Left ventricle myocardium inferior (tissue), 1 donor: ENCODE measurements at regions not wholly inside any gene's neighbourhood (a gene's known extent, or its start where the extent isn't known, plus 50 kb on each side); places are given as distances from the start of the nearest gene placed in this dataset.

Source experiments
- DNase-seq: peaks from one replicate; pipeline ENCODE4 v3.0.0-alpha.2; 2020
- H3K27ac ChIP-seq: fragments of 200-600 bp; replicated peaks from 2 replicates; pipeline ENCODE4 v1.8.0; 2021
- H3K27me3 ChIP-seq: fragments of 200-600 bp; 2 replicates; pipeline ENCODE4 v1.8.0; 2021; ENCODE audit warnings: low read depth
- H3K36me3 ChIP-seq: fragments of 200-600 bp; 2 replicates; pipeline ENCODE4 v1.8.0; 2021
- H3K4me1 ChIP-seq: fragments of 200-600 bp; 2 replicates; pipeline ENCODE4 v1.8.0; 2021
- H3K4me3 ChIP-seq: fragments of 200-600 bp; 2 replicates; pipeline ENCODE4 v1.8.0; 2021; ENCODE audit warnings: mild to moderate bottlenecking, moderate library complexity
- H3K9me3 ChIP-seq: fragments of 200-600 bp; replicated peaks from 2 replicates; pipeline ENCODE4 v1.8.0; 2021
- CTCF ChIP-seq: fragments of 200-600 bp; IDR thresholded peaks from 2 replicates; pipeline ENCODE4 v1.8.0; 2021; ENCODE audit warnings: antibody characterized with exemption, mild to moderate bottlenecking, borderline replicate concordance
- intact Hi-C: fragments of 100-400 bp; cut with micrococcal nuclease; formaldehyde crosslinking; loops from one replicate; pipeline ENCODE4 v1.11.0; 2022
- donor health status: DM: no; HTN: yes; CAD: no; lungs with severe emphysema.

- Histone ChIP-seq H3K27ac (peak overlapping the region; percentile 62), H3K36me3 (peaks cover 23% of the 10 kb centered on the region), H3K4me1 (peaks cover 64% of the 10 kb centered on the region), H3K9me3 (no peaks in the 10 kb centered on the region), H3K27me3 (no peaks in the 10 kb centered on the region), H3K4me3 (no peak overlapping the region)
- intact Hi-C loops = no loop called here
- no peak for TF ChIP-seq CTCF
- no peak for DNase-seq
These were observed 59.1 kb upstream of the SEC16B start for GRCh38 chr1:178028841-178029481.

GRCh38 chr1:178030467-178030866 lies 60.6 kb upstream of the SEC16B start:
- no peak for TF ChIP-seq CTCF
- H3K27ac ChIP-seq = peak overlapping the region; percentile 62

GRCh38 chr1:178031856-178032320 lies 62.0 kb upstream of the RASAL2 start:
- Histone ChIP-seq H3K27ac (peak overlapping the region; percentile 95), H3K9me3 (no peaks in the 10 kb centered on the region), H3K4me3 (no peak overlapping the region), H3K36me3 (no peaks in the 10 kb centered on the region), H3K4me1 (peaks cover 86% of the 10 kb centered on the region), H3K27me3 (no peaks in the 10 kb centered on the region)
- DNase-seq = peak; percentile 84
- intact Hi-C loops = loop anchor here (5.0 to 10.0 kb wide), 2 partner anchors 63 to 250 kb away; partner anchors contain the start of gene RASAL2
- TF ChIP-seq CTCF = peak; percentile 90

More at GRCh38 chr1:178030467-178030866, 60.6 kb upstream of the SEC16B start:
- no peaks in the 10 kb centered on the region for H3K27me3 ChIP-seq
- peaks cover 8% of the 10 kb centered on the region for H3K36me3 ChIP-seq
- no peak overlapping the region for H3K4me3 ChIP-seq
- H3K9me3 ChIP-seq = no peaks in the 10 kb centered on the region
- DNase-seq = no peak
- intact Hi-C loops = loop anchor here (5.0 to 10.0 kb wide), 2 partner anchors 64 to 252 kb away; partner anchors contain the start of gene RASAL2
- H3K4me1 ChIP-seq = peaks cover 76% of the 10 kb centered on the region

GRCh38 chr1:178033019-178033418 lies 60.9 kb upstream of the RASAL2 start:
- intact Hi-C loops = loop anchor here (5.0 to 10.0 kb wide), 2 partner anchors 62 to 249 kb away; partner anchors contain the start of gene RASAL2
- Histone ChIP-seq H3K9me3 (no peaks in the 10 kb centered on the region), H3K27me3 (no peaks in the 10 kb centered on the region), H3K4me3 (no peak overlapping the region), H3K36me3 (no peaks in the 10 kb centered on the region), H3K27ac (peak overlapping the region; percentile 95), H3K4me1 (peaks cover 96% of the 10 kb centered on the region)
- no peak for TF ChIP-seq CTCF
- DNase-seq = no peak

- no peaks in the 10 kb centered on the region for H3K36me3 ChIP-seq
- intact Hi-C loops = loop anchor here (5.0 to 10.0 kb wide), 2 partner anchors 60 to 248 kb away; partner anchors contain the start of gene RASAL2
- H3K9me3 ChIP-seq = no peaks in the 10 kb centered on the region
- H3K4me1 ChIP-seq = peaks cover 88% of the 10 kb centered on the region
- peak overlapping the region; percentile 95 for H3K27ac ChIP-seq
- no peaks in the 10 kb centered on the region for H3K27me3 ChIP-seq
- TF ChIP-seq CTCF = no peak
- no peak overlapping the region for H3K4me3 ChIP-seq
- no peak for DNase-seq
These were observed 59.2 kb upstream of the RASAL2 start for GRCh38 chr1:178034676-178035075.
